Uterus (tissue), 2 donors: ENCODE measurements at regions not wholly inside any gene's neighbourhood (a gene's known extent, or its start where the extent isn't known, plus 50 kb on each side); places are given as distances from the start of the nearest gene placed in this dataset.

Experiments used
- CTCF ChIP-seq, 4 experiments: fragments of 200-600 bp in 2 of 4; fragments of 450-650 bp in 2 of 4; sonication (generic) in 2 of 4; IDR thresholded peaks; one replicate each; pipeline ENCODE4 v1.5.1; 2016 to 2019; ENCODE audit warnings: antibody characterized with exemption in 4 of 4, mild to moderate bottlenecking in 2 of 4, moderate library complexity in 1 of 4
- POLR2A ChIP-seq, 2 donors: fragments of 450-650 bp; IDR thresholded peaks; one replicate each; pipeline ENCODE4 v1.6.1; 2016; ENCODE audit warnings: antibody characterized with exemption in 2 of 2, mild to moderate bottlenecking in 1 of 2, moderate library complexity in 1 of 2

- TF ChIP-seq CTCF (IDR thresholded peaks at IDR 0.05) (no peak), POLR2A (IDR thresholded peaks at IDR 0.05) (no peak)
These were observed 83.7 kb upstream of the EGLN3 start for GRCh38 chr14:34034447-34035176.
